ENCODE measurements at regions not wholly inside any gene's neighbourhood (a gene's known extent, or its start where the extent isn't known, plus 50 kb on each side); places are given as distances from the start of the nearest gene placed in this dataset.
"Not testable (repeated sequence)": the region's sequence is repeated elsewhere in the genome, so short reads cannot be mapped to it uniquely, and the experiment has no call there.

- DNase-seq (ENCODE audit: low spot score) = no peak
Measured at GRCh38 chr5:67765697-67766096, 449.9 kb upstream of the PIK3R1 start.

DNA sequence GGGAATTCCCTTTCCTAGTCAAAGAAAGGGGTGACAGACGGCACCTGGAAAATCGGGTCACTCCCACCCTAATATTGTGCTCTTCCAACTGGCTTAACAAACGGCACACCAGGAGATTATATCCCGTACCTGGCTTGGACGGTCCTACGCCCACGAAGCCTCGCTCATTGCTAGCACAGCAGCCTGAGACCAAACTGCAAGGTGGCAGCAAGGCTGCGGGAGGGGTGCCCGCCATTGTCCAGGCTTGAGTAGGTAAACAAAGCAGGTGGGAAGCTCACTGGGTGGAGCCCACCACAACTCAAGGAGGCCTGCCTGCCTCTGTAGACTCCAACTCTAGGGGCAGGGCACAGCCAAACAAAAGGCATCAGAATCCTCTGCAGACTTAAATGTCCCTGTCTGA, 457.8 kb upstream of the PIK3R1 start:
- DNase-seq (ENCODE audit: low spot score) = not testable (repeated sequence)

DNA sequence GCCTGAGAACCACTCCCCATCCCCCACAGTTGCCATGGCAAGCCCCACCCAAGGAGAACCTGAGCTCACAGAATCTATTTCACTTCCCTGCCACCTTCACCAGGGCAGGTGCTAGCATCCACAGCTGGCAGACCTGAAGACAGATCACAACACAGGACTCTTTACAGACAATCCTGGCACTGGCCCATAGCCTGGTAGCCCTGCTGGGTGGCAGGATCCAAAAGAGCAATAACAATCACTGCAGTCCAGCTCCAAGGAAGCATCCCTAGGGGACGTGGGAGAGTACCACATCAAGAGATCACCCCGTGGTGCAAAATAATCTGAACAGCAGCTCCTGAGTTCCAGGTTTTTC, 463.2 kb upstream of the PIK3R1 start:
- DNase-seq (ENCODE audit: low spot score) = no peak

DNA sequence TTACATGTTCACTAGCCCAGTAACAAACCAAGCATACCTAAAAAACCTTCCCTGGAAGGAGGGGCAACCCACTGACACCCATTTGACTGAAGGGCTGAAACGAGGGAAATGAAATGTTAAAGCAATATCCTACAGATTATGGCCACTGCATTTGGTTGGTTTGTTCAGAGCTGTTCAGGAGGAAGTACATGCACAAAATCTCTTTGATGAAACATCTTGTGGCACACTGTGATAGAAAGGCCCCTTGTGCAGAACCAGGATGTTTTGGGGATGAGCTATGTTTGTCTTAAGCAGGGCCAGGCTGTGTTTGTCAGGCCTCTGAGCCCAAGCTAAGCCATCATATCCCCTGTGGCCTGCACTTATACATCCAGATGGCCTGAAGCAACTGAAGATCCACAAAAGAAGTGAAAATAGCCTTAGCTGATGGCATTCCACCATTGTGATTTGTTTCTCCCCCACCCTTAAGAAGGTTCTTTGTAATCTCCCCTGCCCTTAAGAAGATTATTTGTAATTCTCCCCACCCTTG, 467.3 kb upstream of the PIK3R1 start:
- DNase-seq (ENCODE audit: low spot score) = no peak

- DNase-seq (ENCODE audit: low spot score) = no peak
Measured at GRCh38 chr5:67747096-67747495, 468.5 kb upstream of the PIK3R1 start.

DNA sequence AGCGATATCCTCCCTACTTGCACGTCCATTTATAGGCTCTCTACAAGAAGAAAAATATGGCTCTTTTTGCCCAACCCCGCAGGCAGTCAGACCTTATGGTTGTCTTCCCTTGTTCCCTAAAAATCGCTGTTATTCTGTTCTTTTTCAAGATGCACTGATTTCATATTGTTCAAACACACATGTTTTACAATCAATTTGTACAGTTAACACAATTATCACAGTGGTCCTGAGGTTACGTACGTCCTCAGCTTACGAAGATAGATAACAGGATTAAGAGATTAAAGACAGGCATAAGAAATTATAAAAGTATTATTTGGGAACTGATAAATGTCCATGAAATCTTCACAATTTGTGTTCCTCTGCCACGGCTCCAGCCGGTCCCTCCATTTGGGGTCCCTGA, 468.9 kb upstream of the PIK3R1 start:
- not testable (repeated sequence) for DNase-seq (ENCODE audit: low spot score)

DNA sequence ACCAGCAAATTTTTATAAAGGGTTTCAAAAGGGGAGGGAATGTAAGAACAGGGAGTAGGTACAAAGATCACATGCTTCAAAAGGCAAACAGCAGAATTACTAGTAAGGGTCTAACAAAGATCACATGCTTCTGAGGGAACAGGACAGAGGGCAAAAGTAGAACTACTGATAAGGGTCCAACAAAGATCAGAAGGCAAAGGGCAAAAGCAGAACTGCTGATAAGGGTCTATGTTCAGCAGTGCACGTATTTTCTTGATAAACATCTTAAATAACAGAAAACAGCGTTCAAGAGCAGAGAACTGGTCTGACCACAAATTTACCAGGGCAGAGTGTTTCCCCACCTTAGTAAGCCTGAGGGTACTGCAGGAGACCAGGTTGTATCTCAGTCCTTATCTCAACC, 469.5 kb upstream of the PIK3R1 start:
- no peak for DNase-seq (ENCODE audit: low spot score)

DNA sequence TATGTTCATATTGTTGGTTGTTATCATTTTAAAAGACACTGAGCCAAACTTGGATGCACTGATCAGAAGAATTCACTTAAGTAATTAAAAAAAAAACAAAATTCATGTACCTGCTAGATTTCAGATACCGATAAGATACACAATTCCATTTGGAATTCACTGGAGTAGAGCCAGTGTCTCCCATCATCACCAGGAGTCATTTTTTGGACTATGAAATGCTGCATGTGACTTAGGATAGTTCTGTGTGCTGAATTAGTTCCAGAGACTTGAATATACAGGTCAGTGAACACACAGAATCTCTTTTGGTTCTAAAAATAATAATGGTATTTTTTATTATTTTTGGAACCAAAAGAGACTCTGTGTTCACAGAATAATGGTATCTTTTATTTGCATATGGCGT, 482.6 kb upstream of the PIK3R1 start:
- DNase-seq (ENCODE audit: low spot score) = no peak

DNA sequence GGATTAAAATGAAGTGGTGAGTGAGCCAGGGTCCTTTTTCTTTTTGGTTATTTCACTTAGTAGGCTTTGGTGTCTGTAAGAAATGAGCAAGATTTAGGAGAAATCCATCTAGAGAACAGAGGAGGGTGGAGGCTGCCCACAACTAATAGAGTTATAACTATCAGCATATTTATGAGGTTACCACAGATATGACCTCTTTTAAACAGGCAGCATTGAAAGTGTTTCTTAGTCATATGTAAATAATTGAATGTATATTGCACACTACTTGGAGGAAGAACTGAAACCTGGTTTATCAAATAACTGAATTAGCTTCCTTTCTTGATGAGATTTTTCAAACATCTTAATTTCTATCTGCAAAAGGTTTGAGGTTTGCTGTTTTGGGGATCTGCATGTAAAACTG, 483.1 kb upstream of the PIK3R1 start:
- no peak for DNase-seq (ENCODE audit: low spot score)

DNA sequence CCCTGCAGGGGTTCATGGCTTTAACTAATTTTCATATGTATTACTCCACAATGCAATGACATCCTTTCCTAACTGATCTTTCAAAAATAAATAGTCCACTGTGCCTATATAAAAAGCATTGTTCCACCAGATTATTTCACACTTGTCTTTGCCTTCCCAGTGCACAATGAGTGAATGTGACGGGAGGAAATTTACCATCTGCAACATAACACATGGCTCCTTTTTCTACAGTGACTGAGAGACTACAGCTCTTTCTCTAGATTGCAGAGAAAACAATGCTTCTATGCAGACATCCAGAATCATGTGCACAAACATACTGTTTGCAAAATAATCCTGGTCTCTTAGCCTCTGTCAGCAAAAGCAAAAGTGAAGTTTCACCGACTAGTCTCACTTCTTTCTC, 483.7 kb upstream of the PIK3R1 start:
- DNase-seq (ENCODE audit: low spot score) = no peak

DNA sequence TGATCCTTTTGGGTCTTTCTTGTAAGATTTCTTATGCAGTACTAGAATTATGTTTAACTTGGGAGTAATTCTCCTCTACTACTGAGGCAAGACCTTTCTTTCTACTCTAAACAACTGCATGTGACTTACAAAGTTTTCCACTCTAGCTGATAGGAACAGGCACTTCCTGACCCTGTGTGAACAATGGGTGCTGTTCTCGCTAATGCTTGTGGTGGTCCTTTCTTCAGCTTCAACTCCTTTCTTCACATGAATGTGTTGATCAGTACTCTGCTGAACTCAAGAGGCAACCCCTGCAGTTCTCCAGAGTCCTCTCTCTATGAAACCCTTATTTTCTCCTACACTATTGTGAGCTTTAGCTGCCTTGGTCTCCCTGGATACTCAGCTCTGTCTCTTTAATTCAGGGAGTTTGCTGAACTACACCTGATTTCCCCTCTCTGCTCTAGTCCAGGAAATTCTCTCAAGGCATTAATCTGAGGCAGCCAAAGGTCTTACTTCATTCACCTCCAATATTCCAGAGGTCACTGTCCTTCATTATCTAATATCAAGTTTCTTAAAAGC, 484.6 kb upstream of the PIK3R1 start:
- no peak for DNase-seq (ENCODE audit: low spot score)

- no peak for DNase-seq (ENCODE audit: low spot score)
Measured at GRCh38 chr5:67728326-67728890, 487.1 kb upstream of the PIK3R1 start.

DNA sequence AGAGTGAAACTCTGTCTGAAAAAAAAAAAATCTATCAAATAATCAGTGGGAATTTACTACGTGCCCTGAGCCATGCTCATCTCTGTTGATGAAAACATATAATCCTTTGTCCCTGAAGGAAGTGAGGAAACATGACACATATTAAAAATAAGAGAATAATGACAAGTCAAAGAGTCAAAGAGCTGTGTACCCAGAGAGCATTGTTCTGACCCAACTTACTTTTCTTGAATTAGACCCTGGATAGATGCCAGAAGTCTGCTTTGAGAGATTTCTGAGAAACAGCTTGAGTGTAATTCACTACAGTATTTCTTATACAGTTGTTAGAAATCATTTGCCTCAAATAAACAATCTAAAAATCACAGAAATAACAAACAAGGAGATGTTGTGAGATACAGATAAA, 490.0 kb upstream of the PIK3R1 start:
- DNase-seq (ENCODE audit: low spot score) = no peak

GRCh38 chr5:67724412-67725135, 491.0 kb upstream of the PIK3R1 start:
- DNase-seq (ENCODE audit: low spot score) = no peak

GRCh38 chr5:67723873-67724272, 491.7 kb upstream of the PIK3R1 start:
- DNase-seq (ENCODE audit: low spot score) = no peak

GRCh38 chr5:67722582-67722981, 493.0 kb upstream of the PIK3R1 start:
- not testable (repeated sequence) for DNase-seq (ENCODE audit: low spot score)

GRCh38 chr5:67720162-67720772, 495.3 kb upstream of the PIK3R1 start:
- no peak for DNase-seq (ENCODE audit: low spot score)

- no peak for DNase-seq (ENCODE audit: low spot score)
Measured at GRCh38 chr5:67702008-67702407, 505.4 kb upstream of the CD180 start.

GRCh38 chr5:67699560-67699959, 503.0 kb upstream of the CD180 start:
- DNase-seq (ENCODE audit: low spot score) = no peak

DNA sequence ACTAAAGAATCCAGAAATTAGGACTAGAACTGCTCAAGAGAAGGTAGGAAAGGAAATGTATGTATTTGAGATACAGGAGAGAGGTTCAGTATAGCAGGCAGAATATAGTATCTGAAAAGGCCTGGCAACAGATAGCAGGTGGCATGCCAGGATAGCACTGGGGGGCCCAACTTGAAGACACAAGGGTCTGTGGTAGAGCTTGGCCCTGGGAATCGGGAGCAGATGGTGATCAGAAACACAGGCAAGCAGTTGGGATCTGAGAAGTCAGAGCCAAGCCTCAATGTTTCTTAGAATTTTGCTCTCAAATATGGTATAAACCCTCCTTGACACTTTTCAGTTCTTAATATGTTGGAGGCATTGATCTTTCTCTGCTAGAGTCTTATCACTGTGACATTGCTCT, 499.8 kb upstream of the CD180 start:
- no peak for DNase-seq (ENCODE audit: low spot score)

GRCh38 chr5:67695369-67695768, 498.8 kb upstream of the CD180 start:
- DNase-seq (ENCODE audit: low spot score) = no peak

DNA sequence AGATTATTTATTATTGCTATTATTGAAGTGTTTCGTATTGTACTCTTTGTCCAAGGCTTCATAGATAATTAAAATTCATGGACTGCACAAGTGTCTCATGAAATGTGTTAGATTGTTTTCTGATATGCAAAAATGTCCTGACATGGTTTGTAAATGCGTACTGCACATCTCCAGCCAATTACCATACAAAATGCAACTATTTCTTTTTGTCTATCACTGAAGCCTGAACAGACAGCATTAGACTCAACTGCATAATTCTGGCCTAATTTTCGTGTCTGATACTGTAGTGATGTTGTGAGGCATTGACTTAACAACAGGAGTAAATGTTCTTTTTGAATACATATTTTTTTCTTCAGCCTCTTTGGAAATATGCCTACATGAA, 498.2 kb upstream of the CD180 start:
- no peak for DNase-seq (ENCODE audit: low spot score)

Measured in CD4-positive, alpha-beta T cell treated with Interleukin-6 at 100 ng/mL for 8 hours (primary cell).